Hepatocyte (in vitro differentiated cells): ENCODE measurements at regions not wholly inside any gene's neighbourhood (a gene's known extent, or its start where the extent isn't known, plus 50 kb on each side); places are given as distances from the start of the nearest gene placed in this dataset.
A peak's percentile ranks its signal among the peaks of the same experiment; 100 is the strongest.

Experiments used
- DNase-seq: peaks from one replicate; pipeline ENCODE4 v3.0.0-alpha.2; 2016; ENCODE audit warnings: low spot score
- H2AFZ ChIP-seq: fragments of 200-600 bp; sonication (generic); 2 replicates; pipeline ENCODE4 v1.6.0; 2016; ENCODE audit warnings: antibody characterized with exemption, mild to moderate bottlenecking
- H3K27ac ChIP-seq: fragments of 200-600 bp; sonication (generic); 2 replicates; pipeline ENCODE4 v1.5.1; 2016; ENCODE audit warnings: mild to moderate bottlenecking
- H3K27me3 ChIP-seq: fragments of 200-600 bp; sonication (generic); 2 replicates; pipeline ENCODE4 v1.6.1; 2016
- H3K36me3 ChIP-seq: fragments of 200-600 bp; sonication (generic); replicated peaks from 2 replicates; pipeline ENCODE4 v1.5.1; 2016; ENCODE audit warnings: low read depth; ENCODE audit not compliant: insufficient read depth
- H3K4me1 ChIP-seq: fragments of 200-600 bp; sonication (generic); 2 replicates; pipeline ENCODE4 v1.5.1; 2016; ENCODE audit warnings: mild to moderate bottlenecking, moderate library complexity; ENCODE audit not compliant: insufficient read depth
- H3K4me2 ChIP-seq: fragments of 200-600 bp; sonication (generic); 2 replicates; pipeline ENCODE4 v1.6.0; 2016
- H3K4me3 ChIP-seq: fragments of 200-600 bp; sonication (generic); 2 replicates; pipeline ENCODE4 v1.5.1; 2016; ENCODE audit warnings: mild to moderate bottlenecking
- H3K79me2 ChIP-seq: fragments of 200-600 bp; sonication (generic); 2 replicates; pipeline ENCODE4 v1.6.0; 2017; ENCODE audit warnings: mild to moderate bottlenecking
- H3K9me2 ChIP-seq: fragments of 200-600 bp; sonication (generic); replicated peaks from 2 replicates; pipeline ENCODE4 v1.6.0; 2017; ENCODE audit warnings: mild to moderate bottlenecking; ENCODE audit not compliant: insufficient read depth
- H3K9me3 ChIP-seq: fragments of 200-600 bp; sonication (generic); 2 replicates; pipeline ENCODE4 v1.5.1; 2016; ENCODE audit warnings: low read depth, mild to moderate bottlenecking
- H4K20me1 ChIP-seq: fragments of 200-600 bp; sonication (generic); 2 replicates; pipeline ENCODE4 v1.6.0; 2016; ENCODE audit warnings: mild to moderate bottlenecking; ENCODE audit not compliant: insufficient read depth, poor library complexity, severe bottlenecking
- CTCF ChIP-seq: fragments of 200-600 bp; sonication (generic); IDR thresholded peaks from 2 replicates; pipeline ENCODE4 v1.5.1; 2016; ENCODE audit warnings: antibody characterized with exemption, mild to moderate bottlenecking; ENCODE audit not compliant: poor library complexity
- EZH2 ChIP-seq: fragments of 200-600 bp; sonication (generic); IDR thresholded peaks from 2 replicates; pipeline ENCODE4 v1.6.1; 2016; ENCODE audit warnings: antibody characterized with exemption, mild to moderate bottlenecking, borderline replicate concordance
- EZH2phosphoT487 ChIP-seq: fragments of 200-600 bp; sonication (generic); IDR thresholded peaks from one replicate; pipeline ENCODE4 v1.6.1; 2018; ENCODE audit warnings: antibody characterized with exemption, mild to moderate bottlenecking, low read depth, moderate library complexity; ENCODE audit not compliant: unreplicated experiment, severe bottlenecking
- WGBS: methylation state at CpG from one replicate; pipeline ENCODE4 v1.1.6; 2016; ENCODE audit warnings: low lambda C conversion rate; ENCODE audit errors: missing lambda C conversion rate; 5-methylcytosine and 5-hydroxymethylcytosine counted together

- no peaks in the 10 kb centered on the region for H3K9me2 ChIP-seq
- DNase-seq = no peak
- H3K9me3 ChIP-seq = no peaks in the 10 kb centered on the region
- H3K4me2 ChIP-seq = no peak overlapping the region
- 36% methylated on average over 3 of the region's 3 CpGs for WGBS
- H4K20me1 ChIP-seq = no peaks in the 10 kb centered on the region
- H3K27me3 ChIP-seq = no peaks in the 10 kb centered on the region
- no peak overlapping the region for H3K4me3 ChIP-seq
- no peak for TF ChIP-seq EZH2phosphoT487
- no peak for TF ChIP-seq EZH2
- no peak for TF ChIP-seq CTCF
- H3K4me1 ChIP-seq = peaks cover 3% of the 10 kb centered on the region
- H3K36me3 ChIP-seq = no peaks in the 10 kb centered on the region
- H3K27ac ChIP-seq = no peak overlapping the region
- no peak overlapping the region for H2AFZ ChIP-seq
- peaks cover 40% of the 10 kb centered on the region for H3K79me2 ChIP-seq
Observed at GRCh38 chrX:45751156-45751555, 550.5 kb upstream of the DIPK2B start.

- no peak overlapping the region for H3K4me2 ChIP-seq
- H2AFZ ChIP-seq = no peak overlapping the region
- no peaks in the 10 kb centered on the region for H3K9me3 ChIP-seq
- H4K20me1 ChIP-seq = no peaks in the 10 kb centered on the region
- H3K4me3 ChIP-seq = no peak overlapping the region
- H3K27me3 ChIP-seq = no peaks in the 10 kb centered on the region
- H3K27ac ChIP-seq = no peak overlapping the region
- 89% methylated on average over 5 of the region's 5 CpGs for WGBS
- DNase-seq = no peak
- H3K9me2 ChIP-seq = no peaks in the 10 kb centered on the region
- peaks cover 3% of the 10 kb centered on the region for H3K4me1 ChIP-seq
- TF ChIP-seq EZH2 (no peak), CTCF (no peak), EZH2phosphoT487 (no peak)
- no peaks in the 10 kb centered on the region for H3K36me3 ChIP-seq
- peaks cover 37% of the 10 kb centered on the region for H3K79me2 ChIP-seq
Observed at GRCh38 chrX:45750639-45751038, 550.0 kb upstream of the DIPK2B start.

- TF ChIP-seq EZH2 (no peak), CTCF (peak; percentile 32), EZH2phosphoT487 (no peak)
- H3K36me3 ChIP-seq = no peaks in the 10 kb centered on the region
- H3K9me3 ChIP-seq = no peaks in the 10 kb centered on the region
- H3K27me3 ChIP-seq = no peaks in the 10 kb centered on the region
- peaks cover 3% of the 10 kb centered on the region for H3K4me1 ChIP-seq
- no peaks in the 10 kb centered on the region for H3K9me2 ChIP-seq
- H3K4me2 ChIP-seq = no peak overlapping the region
- H2AFZ ChIP-seq = no peak overlapping the region
- 65% methylated on average over 4 of the region's 4 CpGs for WGBS
- H3K27ac ChIP-seq = no peak overlapping the region
- H3K4me3 ChIP-seq = no peak overlapping the region
- H3K79me2 ChIP-seq = peaks cover 30% of the 10 kb centered on the region
- DNase-seq = no peak
- no peaks in the 10 kb centered on the region for H4K20me1 ChIP-seq
Observed at GRCh38 chrX:45749375-45749774, 548.7 kb upstream of the DIPK2B start.

GRCh38 chrX:45748369-45748774 lies 547.7 kb upstream of the DIPK2B start:
- Histone ChIP-seq H2AFZ (no peak overlapping the region), H3K4me1 (peaks cover 3% of the 10 kb centered on the region), H3K79me2 (peaks cover 29% of the 10 kb centered on the region), H3K4me3 (no peak overlapping the region), H3K4me2 (no peak overlapping the region), H3K9me2 (no peaks in the 10 kb centered on the region), H3K27ac (no peak overlapping the region), H3K27me3 (no peaks in the 10 kb centered on the region), H3K9me3 (no peaks in the 10 kb centered on the region), H4K20me1 (no peaks in the 10 kb centered on the region), H3K36me3 (no peaks in the 10 kb centered on the region)
- WGBS = 82% methylated on average over 1 of the region's 1 CpG
- no peak for TF ChIP-seq EZH2
- no peak for TF ChIP-seq EZH2phosphoT487
- no peak for TF ChIP-seq CTCF
- no peak for DNase-seq
